GM12878 (cell line): ENCODE measurements at regions not wholly inside any gene's neighbourhood (a gene's known extent, or its start where the extent isn't known, plus 50 kb on each side); places are given as distances from the start of the nearest gene placed in this dataset.
A peak's percentile ranks its signal among the peaks of the same experiment; 100 is the strongest.

ENCODE experiments used
- ATAC-seq: fragments of 200-7000 bp; cut with Tn5 transposase; 3 replicates; pipeline ENCODE4 v1.9.1; 2020; ENCODE audit warnings: mild to moderate bottlenecking, moderate library complexity
- BruUV-seq: library from RNA; stranded (reverse); fragments of 400-500 nt; replicated peaks from 2 replicates; lab custom pipeline; 2021; lab: Mats Ljungman, UMichigan
- CTCF ChIA-PET: fragments of 300-600 bp; sonication (Branson Sonifier 250); formaldehyde crosslinking; extraction: SDS; loops from one replicate; lab custom pipeline; 2021; ENCODE audit warnings: inconsistent platforms; lab: Yijun Ruan, JAX
- POLR2A ChIA-PET: fragments of 350-600 bp; formaldehyde crosslinking; extraction: SDS; loops from one replicate; lab custom pipeline; 2021; ENCODE audit warnings: inconsistent platforms; lab: Charles Lee
- RAD21 ChIA-PET: fragments of 300-600 bp; sonication (Branson Sonifier 250); formaldehyde crosslinking; loops from one replicate; lab custom pipeline; 2023; ENCODE audit warnings: antibody characterized with exemption; ENCODE audit not compliant: unreplicated experiment; lab: Charles Lee
- SMC1A ChIA-PET: fragments of 300-600 bp; sonication (Branson Sonifier 250); formaldehyde crosslinking; loops from one replicate; lab custom pipeline; 2023; ENCODE audit not compliant: unreplicated experiment, uncharacterized antibody; lab: Charles Lee
- DNase-seq: peaks from one replicate; pipeline ENCODE4 v3.0.0-alpha.2; 2011; ENCODE audit warnings: low read depth, low spot score
- FAIRE-seq: peaks from 3 replicates; lab custom pipeline; 2011; peaks lifted over from hg19 to GRCh38; lab: Jason Lieb, UNC
- H2AFZ ChIP-seq: 2 replicates; pipeline ENCODE4 v1.6.0; 2011; ENCODE audit warnings: low read depth, low read length, control low read depth; ENCODE audit not compliant: control insufficient read depth
- H3K27ac ChIP-seq: 2 replicates; pipeline ENCODE4 v1.5.1; 2011; ENCODE audit warnings: control low read depth; ENCODE audit not compliant: control insufficient read depth, insufficient read depth
- H3K27me3 ChIP-seq, 2 experiments: replicated peaks in 1 of 2; 2 replicates each; pipeline versions ENCODE4 v1.6.0 to v1.6.1; 2011; ENCODE audit warnings: low read length in 1 of 2; ENCODE audit not compliant: control insufficient read depth in 2 of 2, insufficient read depth in 2 of 2
- H3K36me3 ChIP-seq, 2 experiments: 2 replicates each; pipeline ENCODE4 v1.5.1; 2011; ENCODE audit warnings: low read length in 1 of 2; ENCODE audit not compliant: control insufficient read depth in 2 of 2, insufficient read depth in 2 of 2
- H3K4me1 ChIP-seq: 2 replicates; pipeline ENCODE4 v1.6.1; 2011; ENCODE audit warnings: mild to moderate bottlenecking, low read length, moderate library complexity, mixed read lengths; ENCODE audit not compliant: control insufficient read depth, insufficient read depth
- H3K4me2 ChIP-seq: 2 replicates; pipeline ENCODE4 v1.6.0; 2011; ENCODE audit warnings: control low read depth; ENCODE audit not compliant: control insufficient read depth, insufficient read depth
- H3K4me3 ChIP-seq: fragments of 200-600 bp; sonication (generic); 2 replicates; pipeline ENCODE4 v1.5.1; 2016
- H3K79me2 ChIP-seq: 2 replicates; pipeline ENCODE4 v1.6.0; 2011; ENCODE audit warnings: low read length; ENCODE audit not compliant: control insufficient read depth, insufficient read depth
- H3K9ac ChIP-seq: 2 replicates; pipeline ENCODE4 v1.8.0; 2011; ENCODE audit warnings: low read length, control low read depth, mixed read lengths; ENCODE audit not compliant: control insufficient read depth, insufficient read depth
- H3K9me3 ChIP-seq: replicated peaks from 3 replicates; pipeline ENCODE4 v1.5.1; 2011; ENCODE audit warnings: mild to moderate bottlenecking, low read length; ENCODE audit not compliant: control insufficient read depth, insufficient read depth
- H4K20me1 ChIP-seq: 2 replicates; pipeline ENCODE4 v1.6.0; 2011; ENCODE audit not compliant: control insufficient read depth, insufficient read depth
- ATF2 ChIP-seq: IDR thresholded peaks from 2 replicates; pipeline ENCODE4 v1.6.1; 2012; ENCODE audit warnings: low read length, inconsistent platforms
- CBX5 ChIP-seq: sonication (generic); IDR thresholded peaks from 2 replicates; pipeline ENCODE4 v1.6.1; 2016; ENCODE audit warnings: low read depth, moderate library complexity, mild to moderate bottlenecking, inconsistent platforms
- HDAC6 ChIP-seq: fragments of 200-600 bp; sonication (generic); IDR thresholded peaks from one replicate; pipeline ENCODE4 v1.8.0; 2017; ENCODE audit warnings: antibody characterized with exemption; ENCODE audit not compliant: unreplicated experiment
- KAT2A ChIP-seq: conservative IDR thresholded peaks from 2 replicates; pipeline ENCODE4 v1.6.1; 2011; ENCODE audit warnings: low read depth, low read length; ENCODE audit not compliant: control insufficient read depth
- MXI1 ChIP-seq: fragments of 150-350 bp; IDR thresholded peaks from 2 replicates; pipeline ENCODE4 v1.6.1; 2011; ENCODE audit warnings: low read depth, mild to moderate bottlenecking, inconsistent platforms, low read length, improper control_type of control experiment
- WGBS: methylation state at CpG from one replicate; pipeline ENCODE4 v1.1.6; 2016; ENCODE audit warnings: low lambda C conversion rate; ENCODE audit not compliant: insufficient replicate concordance, insufficient coverage; ENCODE audit errors: missing lambda C conversion rate; 5-methylcytosine and 5-hydroxymethylcytosine counted together
- in situ Hi-C: fragments of 300-500 bp; cut with MboI; formaldehyde crosslinking; loops from 9 replicates; pipeline ENCODE4 v1.14.3; 2018; ENCODE audit warnings: mixed read lengths
- intact Hi-C: fragments of 100-400 bp; cut with micrococcal nuclease; formaldehyde crosslinking; loops from one replicate; pipeline ENCODE4 v1.14.2; 2022; ENCODE audit not compliant: unreplicated experiment
- TF ChIP-seq, protein P1 (sequence below): fragments of 450-650 bp; IDR thresholded peaks from 2 replicates; pipeline ENCODE4 v1.6.1; 2016; ENCODE audit warnings: mild to moderate bottlenecking
- TF ChIP-seq, protein P2 (sequence below): IDR thresholded peaks from 2 replicates; pipeline ENCODE4 v1.6.1; 2011; ENCODE audit warnings: low read depth, mild to moderate bottlenecking, low read length, moderate library complexity, borderline replicate concordance; ENCODE audit errors: extremely low read depth

DNA sequence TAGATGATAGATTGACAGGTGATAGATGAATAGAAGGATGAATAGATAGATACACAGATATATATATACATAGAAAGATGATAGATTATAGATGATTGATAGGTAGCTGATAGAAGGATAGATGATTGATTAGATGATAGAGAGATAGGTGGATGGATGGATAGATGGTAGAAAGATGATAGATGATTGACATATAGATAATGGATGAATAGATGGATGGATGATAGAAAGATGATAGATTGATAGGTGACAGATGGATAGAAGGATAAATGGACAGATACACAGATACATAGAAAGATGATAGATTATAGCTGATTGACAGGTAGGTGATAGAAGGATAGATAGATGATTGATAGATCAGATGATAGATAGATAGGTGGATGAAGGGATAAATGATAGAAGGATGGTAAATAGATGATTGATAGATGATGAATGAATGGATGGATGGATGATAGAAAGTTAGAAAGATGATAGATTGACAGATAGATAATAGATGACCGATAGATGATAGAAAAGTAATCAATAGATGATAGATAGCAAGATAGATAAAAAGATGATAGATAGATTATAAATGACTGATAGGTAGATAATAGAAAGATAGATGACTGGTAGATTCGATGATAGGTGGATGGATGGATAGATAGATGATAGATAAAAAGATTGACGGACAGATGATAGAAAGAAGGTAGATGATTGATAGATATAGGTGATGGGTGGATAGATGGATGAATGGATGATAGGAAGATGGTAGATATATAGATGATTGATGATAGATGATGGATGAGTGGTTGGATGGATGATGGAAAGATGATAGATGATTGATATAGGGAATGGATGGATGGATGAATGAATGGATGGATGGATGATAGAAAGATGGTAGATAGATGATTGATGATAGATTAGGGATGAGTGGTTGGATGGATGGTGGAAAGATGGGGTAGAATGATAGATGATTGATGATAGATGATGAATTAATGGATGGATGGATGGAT is 80.4 kb downstream of the MICALL2 start:
- ATAC-seq (no peak), DNase-seq (no peak), FAIRE-seq (no peak)
- Histone ChIP-seq H3K27me3 (no peaks in the 10 kb centered on the region), H2AFZ (no peak overlapping the region), H4K20me1 (no peaks in the 10 kb centered on the region), H3K4me3 (no peak overlapping the region), H3K9me3 (no peaks in the 10 kb centered on the region), H3K36me3 (no peaks in the 10 kb centered on the region), H3K27ac (no peak overlapping the region), H3K9ac (no peak overlapping the region), H3K4me1 (no peaks in the 10 kb centered on the region), H3K4me2 (no peak overlapping the region), H3K79me2 (no peaks in the 10 kb centered on the region)
- BruUV-seq, result no TSS peak
- RAD21 ChIA-PET, result no interaction called here
- TF ChIP-seq MXI1 (no peak), HDAC6 (no peak), ATF2 (no peak), KAT2A (no peak), CBX5 (no peak)
- TF ChIP-seq, protein P1, sequence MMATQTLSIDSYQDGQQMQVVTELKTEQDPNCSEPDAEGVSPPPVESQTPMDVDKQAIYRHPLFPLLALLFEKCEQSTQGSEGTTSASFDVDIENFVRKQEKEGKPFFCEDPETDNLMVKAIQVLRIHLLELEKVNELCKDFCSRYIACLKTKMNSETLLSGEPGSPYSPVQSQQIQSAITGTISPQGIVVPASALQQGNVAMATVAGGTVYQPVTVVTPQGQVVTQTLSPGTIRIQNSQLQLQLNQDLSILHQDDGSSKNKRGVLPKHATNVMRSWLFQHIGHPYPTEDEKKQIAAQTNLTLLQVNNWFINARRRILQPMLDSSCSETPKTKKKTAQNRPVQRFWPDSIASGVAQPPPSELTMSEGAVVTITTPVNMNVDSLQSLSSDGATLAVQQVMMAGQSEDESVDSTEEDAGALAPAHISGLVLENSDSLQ, result 0 out of 2 replicates have a peak, but pooled peaks have one; percentile 15
- TF ChIP-seq, protein P2, sequence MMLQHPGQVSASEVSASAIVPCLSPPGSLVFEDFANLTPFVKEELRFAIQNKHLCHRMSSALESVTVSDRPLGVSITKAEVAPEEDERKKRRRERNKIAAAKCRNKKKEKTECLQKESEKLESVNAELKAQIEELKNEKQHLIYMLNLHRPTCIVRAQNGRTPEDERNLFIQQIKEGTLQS, result no peak
- POLR2A ChIA-PET, result no interaction called here
- WGBS, result 51% methylated on average over 3 of the region's 3 CpGs
- SMC1A ChIA-PET, result no interaction called here
- intact Hi-C loops (no loop called here), in situ Hi-C loops (no loop called here)
- CTCF ChIA-PET, result interaction anchor here (0.7 kb wide), 1 partner anchor 49 kb away, joined by 3 read pairs; no protein-coding TSS in a partner anchor
